Caki2 (cell line): ENCODE measurements at regions not wholly inside any gene's neighbourhood (a gene's known extent, or its start where the extent isn't known, plus 50 kb on each side); places are given as distances from the start of the nearest gene placed in this dataset.
"Not testable (repeated sequence)": the region's sequence is repeated elsewhere in the genome, so short reads cannot be mapped to it uniquely, and the experiment has no call there.

Source experiments
- DNase-seq: peaks from one replicate; pipeline ENCODE4 v3.0.0-alpha.2; 2015; ENCODE audit warnings: low read depth
- in situ Hi-C: cut with HindIII; loops from 2 replicates; pipeline ENCODE4 v1.10.0; 2016; ENCODE audit warnings: low sequenced_read_pairs, low pct_unique_long_range_greater_than_20kb, mixed read lengths

DNA sequence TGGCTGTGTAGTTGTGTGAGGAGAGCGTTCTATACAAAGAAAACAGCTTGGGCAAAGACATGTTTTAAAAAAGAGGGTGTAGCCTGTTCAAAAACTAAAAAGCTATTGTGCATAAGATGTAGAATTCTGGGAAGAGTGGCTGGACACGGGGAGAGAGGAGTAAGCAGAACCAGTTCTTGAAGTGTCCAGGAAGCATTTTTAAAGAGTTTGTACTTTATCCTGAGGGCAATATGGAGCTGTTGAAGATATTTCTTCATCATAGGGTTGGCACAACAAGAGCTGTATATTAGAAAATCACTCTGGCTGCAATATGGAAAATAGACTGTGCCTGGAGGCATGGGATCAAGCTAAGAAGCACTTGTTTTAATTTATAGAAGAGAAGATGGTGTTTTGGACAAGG lies 458.9 kb upstream of the LMO3 start:
- in situ Hi-C loops = no loop called here
- DNase-seq = no peak

- in situ Hi-C loops = no loop called here
- DNase-seq = no peak
Measured at GRCh38 chr12:17062267-17063036, 456.5 kb upstream of the LMO3 start.

DNA sequence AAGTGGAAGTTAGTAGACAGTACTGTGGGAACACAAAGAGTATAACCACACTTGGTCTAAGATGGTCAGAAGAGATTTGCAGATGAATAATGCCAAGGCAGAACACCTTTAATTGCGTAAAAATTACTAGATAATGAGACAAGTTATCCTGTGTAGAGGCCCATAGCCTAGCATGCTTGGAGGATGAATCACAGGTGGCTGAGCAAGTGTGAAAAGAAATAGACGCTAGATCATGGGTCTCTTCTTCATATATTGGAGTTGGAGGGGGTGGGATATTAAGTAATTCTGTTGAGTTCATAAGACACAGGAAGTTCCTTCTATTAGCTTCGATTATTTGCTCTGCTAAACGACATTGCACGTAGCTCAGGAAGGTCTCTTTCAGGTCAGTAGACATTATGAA lies 454.3 kb upstream of the LMO3 start:
- peak; percentile 73 for DNase-seq
- in situ Hi-C loops = no loop called here

GRCh38 chr12:17056546-17056945 lies 450.6 kb upstream of the LMO3 start:
- DNase-seq = no peak
- in situ Hi-C loops = no loop called here

GRCh38 chr12:17038923-17039322 lies 433.0 kb upstream of the LMO3 start:
- in situ Hi-C loops = no loop called here
- no peak for DNase-seq

GRCh38 chr12:17035372-17035771 lies 429.4 kb upstream of the LMO3 start:
- in situ Hi-C loops = no loop called here
- DNase-seq = no peak

- DNase-seq = no peak
- in situ Hi-C loops = no loop called here
Measured at GRCh38 chr12:17030338-17030737, 424.4 kb upstream of the LMO3 start.

DNA sequence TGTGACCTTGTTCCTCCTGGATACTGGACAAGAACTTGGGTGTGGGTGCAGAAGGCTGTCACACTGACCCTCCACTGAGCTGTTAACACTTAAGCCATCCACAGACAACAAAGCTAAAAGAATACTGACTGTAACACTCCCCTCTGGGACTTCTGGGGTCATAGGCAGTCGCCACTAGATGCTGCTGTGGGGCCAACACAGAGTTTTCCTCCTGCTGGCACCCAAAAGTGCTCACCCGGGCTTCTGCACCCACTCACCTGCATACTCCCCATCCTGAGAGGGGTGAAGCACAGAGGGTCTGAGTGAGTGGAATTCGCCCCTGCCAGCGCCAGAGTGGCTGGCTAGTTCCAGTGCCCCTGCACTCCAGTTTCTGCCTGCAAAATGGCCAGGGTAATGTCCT lies 422.4 kb upstream of the LMO3 start:
- in situ Hi-C loops = no loop called here
- no peak for DNase-seq

- in situ Hi-C loops, DNase-seq: not testable (repeated sequence)
Measured at GRCh38 chr12:17025424-17025823, 419.5 kb upstream of the LMO3 start.

DNA sequence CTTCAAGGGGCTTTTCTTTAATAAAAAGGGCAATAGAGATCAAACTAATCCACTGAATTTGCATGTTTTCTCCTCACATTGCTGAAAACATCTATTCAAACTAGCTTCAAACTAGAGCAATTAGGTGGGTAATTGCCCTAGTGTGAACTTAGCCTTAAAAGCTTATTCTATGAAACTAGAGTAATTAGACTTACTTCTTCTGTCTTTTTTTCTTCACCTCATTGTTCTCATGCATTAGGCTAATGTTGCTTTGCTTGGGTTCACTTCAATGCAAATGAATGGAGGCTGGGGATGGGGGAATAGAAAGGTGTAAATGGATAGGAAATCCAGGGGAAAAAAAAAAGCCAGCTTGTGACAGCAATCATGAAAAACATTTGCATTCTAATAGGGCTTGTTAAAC lies 414.8 kb upstream of the LMO3 start:
- in situ Hi-C loops = no loop called here
- DNase-seq = no peak

- DNase-seq = no peak
- in situ Hi-C loops = no loop called here
Measured at GRCh38 chr12:17017402-17017801, 411.4 kb upstream of the LMO3 start.

- no peak for DNase-seq
- in situ Hi-C loops = no loop called here
Measured at GRCh38 chr12:17016116-17016864, 410.3 kb upstream of the LMO3 start.

- no peak for DNase-seq
- in situ Hi-C loops = no loop called here
Measured at GRCh38 chr12:17015501-17015900, 409.5 kb upstream of the LMO3 start.

DNA sequence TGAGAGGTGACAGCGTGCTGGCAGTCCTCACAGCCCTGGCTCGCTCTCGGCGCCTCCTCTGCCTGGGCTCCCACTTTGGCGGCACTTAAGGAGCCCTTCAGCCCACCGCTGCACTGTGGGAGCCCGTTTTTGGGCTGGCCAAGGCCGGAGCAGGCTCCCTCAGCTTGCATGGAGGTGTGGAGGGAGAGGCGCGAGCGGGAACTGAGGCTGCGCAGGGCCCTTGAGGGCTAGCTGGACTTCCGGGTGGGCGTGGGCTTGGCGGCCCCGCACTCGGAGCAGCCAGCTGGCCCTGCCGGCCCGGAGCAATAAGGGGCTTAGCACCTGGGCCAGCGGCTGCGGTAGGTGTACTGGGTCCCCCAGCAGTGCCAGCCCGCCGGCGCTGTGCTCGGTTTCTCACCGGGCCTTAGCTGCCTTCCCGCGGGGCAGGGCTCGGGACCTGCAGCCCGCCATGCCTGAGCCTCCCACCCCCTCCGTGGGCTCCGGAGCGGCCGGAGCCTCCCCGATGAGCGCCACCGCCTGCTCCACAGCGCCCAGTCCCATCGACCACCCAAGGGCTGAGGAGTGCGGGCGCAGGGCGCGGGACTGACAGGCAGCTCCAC lies 401.6 kb upstream of the LMO3 start:
- DNase-seq, in situ Hi-C loops: not testable (repeated sequence)

DNA sequence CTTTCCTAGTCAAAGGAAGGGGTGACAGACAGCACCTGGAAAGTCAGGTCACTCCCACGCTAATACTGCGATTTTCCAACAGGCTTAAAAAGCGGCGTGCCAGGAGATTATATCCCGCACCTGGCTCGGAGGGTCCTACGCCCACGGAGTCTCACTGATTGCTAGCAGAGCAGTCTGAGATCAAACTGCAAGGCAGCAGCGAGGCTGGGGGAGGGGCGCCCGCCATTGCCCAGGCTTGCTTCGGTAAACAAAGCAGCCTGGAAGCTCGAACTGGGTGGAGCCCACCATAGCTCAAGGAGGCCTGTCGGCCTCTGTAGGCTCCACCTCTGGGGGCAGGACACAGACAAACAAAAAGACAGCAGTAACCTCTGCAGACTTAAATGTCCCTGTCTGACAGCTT lies 392.6 kb upstream of the LMO3 start:
- DNase-seq, in situ Hi-C loops: not testable (repeated sequence)

- in situ Hi-C loops = no loop called here
- no peak for DNase-seq
Measured at GRCh38 chr12:16984484-16984883, 378.5 kb upstream of the LMO3 start.

- in situ Hi-C loops = no loop called here
- DNase-seq = no peak
Measured at GRCh38 chr12:16972923-16973770, 367.2 kb upstream of the LMO3 start.

DNA sequence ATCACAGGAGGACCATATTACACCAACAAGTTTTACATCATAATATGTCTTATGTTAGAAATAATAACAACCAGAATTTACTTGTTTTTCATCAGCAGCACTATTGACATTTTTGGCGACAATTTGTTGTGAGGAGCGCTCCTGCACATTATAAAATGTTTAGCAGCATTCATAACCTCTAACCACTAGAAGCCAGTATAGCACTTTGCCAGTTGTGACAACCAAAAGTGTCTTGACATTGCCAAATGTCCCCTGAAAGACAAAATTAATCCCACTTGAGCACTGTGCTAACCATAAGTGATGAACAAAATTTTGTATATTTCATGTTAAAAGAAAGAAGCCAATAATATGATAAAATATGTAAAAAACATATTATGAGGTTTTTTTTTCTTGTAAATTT lies 356.9 kb upstream of the LMO3 start:
- in situ Hi-C loops = no loop called here
- DNase-seq = no peak
